ENCODE measurements at regions not wholly inside any gene's neighbourhood (a gene's known extent, or its start where the extent isn't known, plus 50 kb on each side); places are given as distances from the start of the nearest gene placed in this dataset.

DNA sequence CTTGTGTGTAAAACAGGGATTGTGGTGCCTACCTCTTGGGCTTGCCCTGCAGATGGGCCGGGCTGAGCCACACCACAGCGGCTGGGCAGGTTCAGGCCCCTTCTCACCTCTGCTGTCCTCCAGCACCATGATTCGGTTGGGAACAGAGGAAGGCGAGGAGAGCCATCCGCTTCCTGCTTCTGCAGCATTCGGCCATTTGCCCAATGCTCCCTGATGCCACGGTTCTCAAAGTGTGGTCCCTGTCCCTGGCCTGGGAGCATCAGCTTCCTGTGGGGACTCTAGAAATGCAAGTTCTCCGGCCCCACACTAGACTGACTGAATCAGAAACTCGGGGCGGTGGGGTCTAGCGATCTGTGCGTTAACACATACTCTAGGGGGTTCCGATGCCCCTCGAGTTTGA lies 65.1 kb downstream of the RRM2 start:
- TF ChIP-seq EZH2phosphoT487 (conservative IDR thresholded peaks at IDR 0.05; ENCODE audit: low read length) (no peak), CTCF (IDR thresholded peaks at IDR 0.05; ENCODE audit: insufficient read depth, low read length, poor library complexity, severe bottlenecking) (no peak)

Data from SU-DHL-6 (cell line).